TTC549 (cell line): ENCODE measurements at regions not wholly inside any gene's neighbourhood (a gene's known extent, or its start where the extent isn't known, plus 50 kb on each side); places are given as distances from the start of the nearest gene placed in this dataset.
"Not testable (repeated sequence)": the region's sequence is repeated elsewhere in the genome, so short reads cannot be mapped to it uniquely, and the experiment has no call there.

Source experiments
- FAIRE-seq: peaks from 2 replicates; lab custom pipeline; 2012; peaks lifted over from hg19 to GRCh38; lab: Jason Lieb, UNC

- no peak for FAIRE-seq
These were observed 446.1 kb upstream of the RPS6KA3 start for GRCh38 chrX:20712811-20713210.

DNA sequence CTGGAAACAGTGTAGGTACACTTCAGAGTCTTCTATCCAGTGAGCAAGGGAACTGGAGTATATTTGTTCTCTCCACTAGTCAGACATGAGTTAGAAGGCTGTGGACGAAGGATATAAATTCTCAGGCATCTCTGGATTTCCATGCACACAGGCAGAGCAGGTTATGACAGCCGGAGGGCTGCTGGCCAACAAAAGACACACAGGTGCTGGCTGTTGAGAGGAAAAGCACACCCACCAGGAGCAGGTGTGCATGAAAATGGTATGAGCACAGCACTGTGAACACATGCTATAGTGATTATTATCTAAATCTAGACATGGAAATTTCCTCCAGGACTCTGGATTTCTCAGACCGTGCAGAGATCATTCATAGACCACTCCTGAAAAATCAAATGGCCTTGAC lies 444.7 kb upstream of the RPS6KA3 start:
- no peak for FAIRE-seq

- no peak for FAIRE-seq
These were observed 426.4 kb upstream of the RPS6KA3 start for GRCh38 chrX:20693078-20693477.

DNA sequence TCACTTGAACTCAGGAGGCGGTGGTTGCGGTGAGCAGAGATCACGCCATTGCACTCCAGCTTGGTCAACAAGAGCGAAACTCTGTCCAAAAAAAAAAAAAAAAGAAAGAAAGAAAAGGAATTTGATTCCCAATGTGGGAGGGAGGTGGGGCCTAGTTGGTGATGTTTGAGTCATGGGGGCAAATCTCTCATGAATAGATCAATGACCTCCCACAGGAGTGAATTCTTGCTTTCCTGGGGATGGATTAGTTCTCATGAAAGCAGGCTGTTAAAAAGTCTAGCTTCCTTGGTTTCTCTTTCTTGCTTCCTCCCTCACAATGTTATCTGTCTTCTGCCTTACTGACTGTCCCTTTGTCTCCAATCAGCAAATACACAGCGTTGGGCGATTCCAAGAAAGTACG lies 419.5 kb upstream of the RPS6KA3 start:
- no peak for FAIRE-seq

GRCh38 chrX:20685652-20686051 lies 418.9 kb upstream of the RPS6KA3 start:
- FAIRE-seq = no peak

- FAIRE-seq = no peak
These were observed 415.0 kb upstream of the RPS6KA3 start for GRCh38 chrX:20681683-20682082.

GRCh38 chrX:20680998-20681397 lies 414.3 kb upstream of the RPS6KA3 start:
- no peak for FAIRE-seq

GRCh38 chrX:20672476-20672875 lies 405.8 kb upstream of the RPS6KA3 start:
- FAIRE-seq = no peak

GRCh38 chrX:20671746-20672145 lies 405.0 kb upstream of the RPS6KA3 start:
- not testable (repeated sequence) for FAIRE-seq

GRCh38 chrX:20670611-20671010 lies 403.9 kb upstream of the RPS6KA3 start:
- no peak for FAIRE-seq

- FAIRE-seq = no peak
These were observed 401.8 kb upstream of the RPS6KA3 start for GRCh38 chrX:20668550-20668949.

DNA sequence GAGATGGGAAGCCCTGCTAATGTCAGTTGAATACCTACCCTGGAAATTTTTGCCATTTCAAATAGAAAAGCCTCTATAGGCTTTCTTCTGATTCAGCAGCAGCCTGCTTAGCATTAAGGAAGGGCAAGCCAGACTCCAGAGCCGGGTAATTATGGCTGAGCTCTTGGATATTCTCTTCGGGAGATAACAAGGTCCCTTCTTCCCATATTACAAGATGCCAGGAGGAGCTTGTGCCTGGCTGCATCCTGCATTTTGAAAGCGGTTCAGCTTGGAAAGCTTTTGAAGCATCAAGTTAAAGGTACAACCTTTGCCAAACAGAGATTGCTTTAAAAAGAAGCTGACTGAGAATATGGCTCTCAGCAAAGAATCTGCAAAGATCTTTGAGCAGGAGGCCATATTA lies 399.6 kb upstream of the RPS6KA3 start:
- FAIRE-seq = no peak

GRCh38 chrX:20665481-20665880 lies 398.8 kb upstream of the RPS6KA3 start:
- peak; percentile 89 for FAIRE-seq

- no peak for FAIRE-seq
These were observed 398.1 kb upstream of the RPS6KA3 start for GRCh38 chrX:20664774-20665173.

DNA sequence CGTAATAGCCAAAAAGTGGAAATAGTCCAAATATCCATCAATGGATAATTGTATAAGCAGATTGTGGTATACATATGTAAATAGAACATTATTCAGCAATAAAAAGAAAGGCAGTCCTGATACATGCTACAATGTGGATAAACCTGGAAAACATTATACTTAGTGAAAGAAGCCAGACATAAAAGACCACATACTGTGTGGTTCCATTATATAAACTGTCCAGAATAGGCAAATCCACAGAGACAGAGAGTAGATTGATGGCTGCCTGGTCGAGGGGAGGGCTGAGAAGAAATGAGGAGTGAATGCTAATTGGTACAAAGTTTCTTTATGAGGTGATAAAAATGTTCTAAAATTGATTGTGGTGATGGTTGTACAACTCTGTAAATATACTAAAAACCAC lies 397.4 kb upstream of the RPS6KA3 start:
- FAIRE-seq = peak; percentile 92

DNA sequence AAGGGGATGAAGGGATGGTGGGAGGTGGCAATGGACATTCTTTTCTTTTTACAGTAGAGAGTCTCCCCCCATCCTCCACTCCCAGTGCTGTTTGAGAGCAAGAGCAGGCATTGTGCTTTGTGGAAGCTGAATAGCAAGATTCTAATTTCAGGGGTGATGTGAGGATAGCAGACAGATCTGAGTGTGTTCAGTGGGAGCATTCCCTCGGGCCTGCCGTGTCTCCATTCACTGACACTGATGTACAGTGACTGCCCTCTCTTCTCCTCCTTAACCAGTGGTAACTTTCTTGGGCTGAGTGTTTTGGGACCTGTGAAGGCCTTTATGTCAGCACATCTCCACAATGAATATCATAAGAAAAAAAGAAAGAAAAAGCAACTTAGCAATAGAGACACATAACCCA lies 396.6 kb upstream of the RPS6KA3 start:
- FAIRE-seq = no peak

DNA sequence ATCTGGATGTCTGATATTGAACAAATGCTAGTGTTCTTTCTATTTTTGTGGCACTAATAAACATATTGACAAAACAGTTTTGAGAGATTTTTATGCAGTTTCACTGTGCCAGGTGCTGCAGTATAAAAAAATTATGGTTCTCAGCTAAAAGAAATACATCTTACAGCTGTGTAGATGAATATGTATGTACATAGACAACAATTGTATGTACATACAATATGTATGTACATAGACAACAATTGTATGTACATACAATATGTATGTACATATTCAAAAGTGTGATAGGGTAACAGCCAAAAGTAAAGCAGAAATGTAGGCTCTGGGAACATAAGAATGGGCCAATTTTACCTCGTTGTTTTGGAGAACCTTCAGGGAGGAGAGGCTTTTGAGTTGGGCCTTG lies 390.0 kb upstream of the RPS6KA3 start:
- FAIRE-seq = no peak

DNA sequence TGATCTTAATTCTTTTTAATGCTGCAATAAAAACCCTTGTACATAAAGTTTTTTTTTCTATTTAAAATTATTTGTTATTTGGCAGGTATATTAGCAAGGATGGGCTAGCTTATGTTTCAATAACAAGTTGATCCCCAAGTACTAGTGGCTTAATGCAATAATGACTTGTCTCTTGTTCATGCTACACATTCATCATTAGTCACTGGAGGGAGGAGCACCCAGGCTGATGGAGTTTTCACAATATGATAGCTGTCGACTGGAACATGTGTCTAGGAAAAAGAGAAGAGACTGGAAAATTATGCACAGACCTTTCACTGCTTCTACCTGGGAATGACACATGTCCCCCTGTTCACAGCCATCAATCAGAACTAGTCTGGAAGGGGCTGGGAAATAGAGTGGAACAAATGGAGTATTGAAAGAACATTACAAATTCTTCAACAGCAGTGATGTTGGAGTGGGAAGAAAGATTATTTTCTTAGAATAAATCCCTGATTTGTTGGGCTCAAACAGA lies 387.9 kb upstream of the RPS6KA3 start:
- FAIRE-seq = no peak

GRCh38 chrX:20653070-20653469 lies 386.4 kb upstream of the RPS6KA3 start:
- no peak for FAIRE-seq

DNA sequence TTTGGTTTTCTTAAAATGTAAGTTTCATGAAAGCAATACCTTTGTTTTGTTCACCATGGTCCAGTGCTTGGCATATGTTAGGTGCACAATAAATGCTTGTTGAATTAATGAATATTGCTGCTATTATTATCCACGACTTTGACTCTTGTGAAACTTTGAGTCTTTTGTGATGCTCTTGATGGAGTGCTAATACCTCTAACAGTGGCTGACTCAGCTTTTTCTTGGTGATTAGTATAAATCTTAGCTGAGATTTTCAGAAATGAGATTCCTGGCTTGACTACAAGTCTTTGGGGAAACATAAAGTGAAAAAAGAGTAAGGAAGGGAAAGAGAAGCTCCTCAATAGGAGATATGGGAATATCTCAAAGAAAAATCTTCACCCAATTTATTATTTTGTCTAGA lies 375.2 kb upstream of the RPS6KA3 start:
- FAIRE-seq = no peak

DNA sequence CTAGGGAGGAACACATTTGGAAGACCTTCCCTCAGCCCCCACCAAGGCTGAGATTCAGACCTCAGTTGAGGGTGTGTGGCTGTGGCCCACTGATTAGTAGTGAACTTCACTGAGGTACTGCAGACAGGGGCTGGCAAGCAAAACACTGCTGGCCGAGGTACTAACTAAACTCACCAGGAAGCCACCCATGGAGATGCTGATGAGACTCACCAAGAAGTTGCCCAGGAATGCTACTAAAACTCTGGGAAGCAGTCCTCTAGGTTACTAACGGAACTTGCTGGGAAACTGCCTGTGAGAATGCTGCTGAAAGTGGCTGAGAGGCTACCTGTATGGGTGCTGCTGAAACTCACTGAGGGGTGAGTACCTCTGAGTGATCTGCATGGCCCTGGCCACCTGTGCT lies 372.4 kb upstream of the RPS6KA3 start:
- FAIRE-seq = no peak

DNA sequence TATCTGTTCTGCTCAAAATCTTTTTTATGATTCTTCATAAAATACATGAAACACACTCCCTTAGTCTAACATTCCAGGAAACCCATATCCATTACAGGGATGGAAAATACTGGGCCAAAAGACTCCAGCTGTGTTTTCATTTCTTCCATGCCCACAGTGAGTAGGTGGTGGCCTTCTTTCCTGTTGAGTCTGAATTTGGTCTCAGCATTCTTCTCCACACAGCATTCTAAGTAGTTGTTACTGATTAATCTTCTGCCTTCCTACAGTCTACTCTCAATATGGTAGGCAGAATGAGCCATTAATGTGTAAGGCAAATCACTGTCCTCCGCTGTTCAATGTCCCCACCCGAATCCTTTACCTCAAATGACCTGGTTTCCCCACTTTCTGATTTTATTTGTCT lies 370.6 kb upstream of the RPS6KA3 start:
- FAIRE-seq = no peak

GRCh38 chrX:20633451-20633850 lies 366.7 kb upstream of the RPS6KA3 start:
- no peak for FAIRE-seq

GRCh38 chrX:20623448-20623847 lies 356.7 kb upstream of the RPS6KA3 start:
- no peak for FAIRE-seq

DNA sequence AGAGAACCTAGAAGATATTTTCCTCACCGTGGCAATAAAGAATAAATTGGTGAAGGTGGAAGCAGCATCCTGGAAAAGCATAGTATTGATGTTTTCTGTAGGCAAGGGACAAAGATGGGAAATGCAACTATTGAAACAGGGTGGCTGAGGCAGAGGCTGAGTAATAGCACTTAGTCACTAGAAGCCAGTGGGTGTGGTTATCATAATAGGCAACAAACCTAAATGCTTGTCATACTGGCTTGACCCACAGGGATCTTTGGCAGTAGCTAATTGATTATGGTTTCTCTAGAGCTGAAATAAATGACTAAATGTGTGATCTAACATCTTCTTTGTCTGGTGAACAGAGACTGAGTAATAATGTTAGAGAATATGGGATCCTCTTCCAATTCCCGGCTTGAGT lies 353.6 kb upstream of the RPS6KA3 start:
- FAIRE-seq = no peak
